WTC11 (cell line): ENCODE measurements at regions not wholly inside any gene's neighbourhood (a gene's known extent, or its start where the extent isn't known, plus 50 kb on each side); places are given as distances from the start of the nearest gene placed in this dataset.

Experiments
- AFF4 ChIP-seq: sonication (generic); formaldehyde crosslinking; IDR thresholded peaks from 2 replicates; pipeline ENCODE4 v1.8.1; 2023; ENCODE audit warnings: mild to moderate bottlenecking, missing genetic modification reagents, borderline replicate concordance
- CTCF ChIP-seq: fragments of 200-600 bp; IDR thresholded peaks from 2 replicates; pipeline ENCODE4 v1.8.0; 2022; ENCODE audit warnings: antibody characterized with exemption

- TF ChIP-seq CTCF, result no peak
- TF ChIP-seq AFF4, result no peak
Measured at GRCh38 chr1:201650623-201650933, 111.7 kb downstream of the NAV1 start.
